ENCODE measurements at regions not wholly inside any gene's neighbourhood (a gene's known extent, or its start where the extent isn't known, plus 50 kb on each side); places are given as distances from the start of the nearest gene placed in this dataset.

DNA sequence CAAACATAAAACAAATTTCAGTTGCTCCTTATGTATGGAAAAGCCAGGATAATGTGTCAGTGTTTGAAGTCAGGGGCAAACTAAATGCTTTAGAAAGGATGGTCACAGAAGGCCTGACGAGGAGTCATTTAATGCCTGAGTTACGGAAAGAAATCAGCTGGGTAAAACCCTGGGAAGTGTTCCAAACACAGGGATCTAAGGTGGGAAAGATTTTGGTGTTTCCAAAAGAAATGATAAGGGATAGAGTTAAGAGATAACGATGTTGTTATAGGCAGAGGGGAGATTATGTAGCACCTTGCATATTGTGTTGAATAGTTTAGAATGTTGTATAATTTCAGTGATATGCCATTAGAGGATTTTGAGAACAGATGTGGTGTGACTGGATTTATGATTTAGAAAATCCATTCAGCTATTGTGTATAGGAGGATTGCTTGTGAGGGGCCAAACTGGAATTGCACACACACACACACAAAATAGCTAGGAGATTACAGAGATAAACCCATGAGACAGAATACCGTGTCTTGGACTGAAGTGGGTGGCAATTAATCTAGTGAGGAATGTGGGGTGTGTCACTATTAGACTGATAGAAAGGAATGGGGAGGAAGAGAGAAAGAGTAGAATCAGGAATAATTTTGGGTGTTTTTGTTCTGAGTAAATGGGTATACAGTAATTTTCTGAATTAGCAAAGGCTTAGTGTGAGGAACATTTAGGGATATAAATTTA is 274.2 kb upstream of the DAB2 start:
- Histone ChIP-seq H3K27ac (ENCODE audit: low read depth in 2 of 2, low read length in 2 of 2) (no peak overlapping the region), H3K36me3 (ENCODE audit: control insufficient read depth in 2 of 3, insufficient read depth in 3 of 3, low read length in 3 of 3) (no peaks in the 10 kb centered on the region), H3K4me3 (ENCODE audit: low read length in 3 of 3) (no peak overlapping the region), H3K9me3 (ENCODE audit: control insufficient read depth in 2 of 3, insufficient read depth in 1 of 3, low read length in 3 of 3) (no peaks in the 10 kb centered on the region), H3K9ac (ENCODE audit: low read length in 3 of 3) (no peak overlapping the region), H3K27me3 (ENCODE audit: control insufficient read depth, insufficient read depth, low read length) (no peaks in the 10 kb centered on the region), H3K4me1 (ENCODE audit: control insufficient read depth in 2 of 3, insufficient read depth in 2 of 3, low read depth in 1 of 3, low read length in 3 of 3) (peaks cover 0 to 10% (median 0%) of the 10 kb centered on the region in 3 donors)
- FAIRE-seq: no peak
- intact Hi-C loops (cut with DNase I): no loop called here
- no peak for DNase-seq
- TF ChIP-seq, protein P1, sequence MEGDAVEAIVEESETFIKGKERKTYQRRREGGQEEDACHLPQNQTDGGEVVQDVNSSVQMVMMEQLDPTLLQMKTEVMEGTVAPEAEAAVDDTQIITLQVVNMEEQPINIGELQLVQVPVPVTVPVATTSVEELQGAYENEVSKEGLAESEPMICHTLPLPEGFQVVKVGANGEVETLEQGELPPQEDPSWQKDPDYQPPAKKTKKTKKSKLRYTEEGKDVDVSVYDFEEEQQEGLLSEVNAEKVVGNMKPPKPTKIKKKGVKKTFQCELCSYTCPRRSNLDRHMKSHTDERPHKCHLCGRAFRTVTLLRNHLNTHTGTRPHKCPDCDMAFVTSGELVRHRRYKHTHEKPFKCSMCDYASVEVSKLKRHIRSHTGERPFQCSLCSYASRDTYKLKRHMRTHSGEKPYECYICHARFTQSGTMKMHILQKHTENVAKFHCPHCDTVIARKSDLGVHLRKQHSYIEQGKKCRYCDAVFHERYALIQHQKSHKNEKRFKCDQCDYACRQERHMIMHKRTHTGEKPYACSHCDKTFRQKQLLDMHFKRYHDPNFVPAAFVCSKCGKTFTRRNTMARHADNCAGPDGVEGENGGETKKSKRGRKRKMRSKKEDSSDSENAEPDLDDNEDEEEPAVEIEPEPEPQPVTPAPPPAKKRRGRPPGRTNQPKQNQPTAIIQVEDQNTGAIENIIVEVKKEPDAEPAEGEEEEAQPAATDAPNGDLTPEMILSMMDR (IDR thresholded peaks at IDR 0.05; ENCODE audit: borderline replicate concordance, extremely low read depth, insufficient read depth): no peak

DNA sequence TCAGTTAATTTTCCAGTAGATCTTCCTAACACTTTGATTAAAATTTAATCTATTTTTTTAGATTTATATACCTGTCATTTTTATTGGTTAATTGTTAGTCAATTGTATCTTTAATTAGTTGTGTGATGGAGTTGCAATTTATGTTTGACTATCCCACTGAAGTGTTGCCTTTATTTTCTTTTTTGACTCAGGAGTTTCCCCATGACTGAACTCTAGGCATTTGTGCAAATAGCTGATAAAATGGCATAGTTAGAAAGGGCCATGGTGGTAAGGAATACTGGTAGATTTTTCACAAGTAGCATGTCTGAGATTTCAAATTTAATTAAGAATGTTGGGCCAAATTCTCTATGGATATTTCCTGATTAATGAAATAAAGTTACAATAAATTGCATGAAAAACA is 273.1 kb upstream of the DAB2 start:
- Histone ChIP-seq H3K4me1 (ENCODE audit: control insufficient read depth in 2 of 3, insufficient read depth in 2 of 3, low read depth in 1 of 3, low read length in 3 of 3) (peaks cover 0 to 10% (median 0%) of the 10 kb centered on the region in 3 donors), H3K36me3 (ENCODE audit: control insufficient read depth in 2 of 3, insufficient read depth in 3 of 3, low read length in 3 of 3) (no peaks in the 10 kb centered on the region), H3K4me3 (ENCODE audit: low read length in 3 of 3) (no peak overlapping the region), H3K9me3 (ENCODE audit: control insufficient read depth in 2 of 3, insufficient read depth in 1 of 3, low read length in 3 of 3) (no peaks in the 10 kb centered on the region), H3K27ac (ENCODE audit: low read depth in 2 of 2, low read length in 2 of 2) (no peak overlapping the region), H3K27me3 (ENCODE audit: control insufficient read depth, insufficient read depth, low read length) (no peaks in the 10 kb centered on the region), H3K9ac (ENCODE audit: low read length in 3 of 3) (no peak overlapping the region)
- TF ChIP-seq, protein P1 (IDR thresholded peaks at IDR 0.05; ENCODE audit: borderline replicate concordance, extremely low read depth, insufficient read depth): no peak
- DNase-seq: peak in 2 of 5 donors; percentile 51 to 57
- peak; percentile 11 for FAIRE-seq
- intact Hi-C loops (cut with DNase I): no loop called here

- intact Hi-C loops (cut with DNase I): no loop called here
- H3K9ac ChIP-seq (ENCODE audit: low read length in 3 of 3): no peak overlapping the region
Observed at GRCh38 chr5:39696672-39697398, 272.1 kb upstream of the DAB2 start.

More at GRCh38 chr5:39696672-39697398, 272.1 kb upstream of the DAB2 start:
- H3K4me1 ChIP-seq (ENCODE audit: control insufficient read depth in 2 of 3, insufficient read depth in 2 of 3, low read depth in 1 of 3, low read length in 3 of 3): peaks cover 0 to 10% (median 0%) of the 10 kb centered on the region in 3 donors
- no peaks in the 10 kb centered on the region for H3K36me3 ChIP-seq (ENCODE audit: control insufficient read depth in 2 of 3, insufficient read depth in 3 of 3, low read length in 3 of 3)
- no peak for DNase-seq
- TF ChIP-seq, protein P1 (IDR thresholded peaks at IDR 0.05; ENCODE audit: borderline replicate concordance, extremely low read depth, insufficient read depth): no peak
- H3K27me3 ChIP-seq (ENCODE audit: control insufficient read depth, insufficient read depth, low read length): no peaks in the 10 kb centered on the region
- H3K9me3 ChIP-seq (ENCODE audit: control insufficient read depth in 2 of 3, insufficient read depth in 1 of 3, low read length in 3 of 3): no peaks in the 10 kb centered on the region
- no peak overlapping the region for H3K4me3 ChIP-seq (ENCODE audit: low read length in 3 of 3)
- no peak overlapping the region for H3K27ac ChIP-seq (ENCODE audit: low read depth in 2 of 2, low read length in 2 of 2)
- no peak for FAIRE-seq
